ENCODE measurements at regions not wholly inside any gene's neighbourhood (a gene's known extent, or its start where the extent isn't known, plus 50 kb on each side); places are given as distances from the start of the nearest gene placed in this dataset.

DNA sequence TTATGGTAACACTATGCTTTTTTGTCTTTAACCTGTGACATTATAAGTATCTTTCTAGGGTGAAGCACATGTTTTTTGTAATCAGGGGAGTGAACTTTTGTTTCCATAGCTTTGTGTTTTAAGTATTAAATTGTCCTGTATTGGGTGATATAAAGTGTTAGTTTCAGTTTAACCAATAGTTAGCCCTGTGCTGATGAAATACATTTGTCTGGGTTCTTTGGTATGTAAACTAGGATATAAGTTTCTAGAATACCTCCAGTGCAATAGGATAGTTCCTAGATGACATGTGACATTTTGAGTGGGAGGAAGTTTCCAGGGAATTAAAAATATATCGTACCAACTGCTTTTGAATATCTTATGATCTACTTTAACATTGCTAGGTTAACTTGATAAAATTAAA is 611.0 kb upstream of the MARCKS start:
- TF ChIP-seq, protein P1, sequence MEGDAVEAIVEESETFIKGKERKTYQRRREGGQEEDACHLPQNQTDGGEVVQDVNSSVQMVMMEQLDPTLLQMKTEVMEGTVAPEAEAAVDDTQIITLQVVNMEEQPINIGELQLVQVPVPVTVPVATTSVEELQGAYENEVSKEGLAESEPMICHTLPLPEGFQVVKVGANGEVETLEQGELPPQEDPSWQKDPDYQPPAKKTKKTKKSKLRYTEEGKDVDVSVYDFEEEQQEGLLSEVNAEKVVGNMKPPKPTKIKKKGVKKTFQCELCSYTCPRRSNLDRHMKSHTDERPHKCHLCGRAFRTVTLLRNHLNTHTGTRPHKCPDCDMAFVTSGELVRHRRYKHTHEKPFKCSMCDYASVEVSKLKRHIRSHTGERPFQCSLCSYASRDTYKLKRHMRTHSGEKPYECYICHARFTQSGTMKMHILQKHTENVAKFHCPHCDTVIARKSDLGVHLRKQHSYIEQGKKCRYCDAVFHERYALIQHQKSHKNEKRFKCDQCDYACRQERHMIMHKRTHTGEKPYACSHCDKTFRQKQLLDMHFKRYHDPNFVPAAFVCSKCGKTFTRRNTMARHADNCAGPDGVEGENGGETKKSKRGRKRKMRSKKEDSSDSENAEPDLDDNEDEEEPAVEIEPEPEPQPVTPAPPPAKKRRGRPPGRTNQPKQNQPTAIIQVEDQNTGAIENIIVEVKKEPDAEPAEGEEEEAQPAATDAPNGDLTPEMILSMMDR (IDR thresholded peaks at IDR 0.05): no peak
- TF ChIP-seq POLR2AphosphoS5 (IDR thresholded peaks at IDR 0.05; ENCODE audit: low read depth, low read length) (no peak), RFX5 (IDR thresholded peaks at IDR 0.05; ENCODE audit: low read length) (no peak), YY1 (IDR thresholded peaks at IDR 0.05; ENCODE audit: low read depth) (no peak)
- TF ChIP-seq, protein P2, sequence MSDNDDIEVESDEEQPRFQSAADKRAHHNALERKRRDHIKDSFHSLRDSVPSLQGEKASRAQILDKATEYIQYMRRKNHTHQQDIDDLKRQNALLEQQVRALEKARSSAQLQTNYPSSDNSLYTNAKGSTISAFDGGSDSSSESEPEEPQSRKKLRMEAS (IDR thresholded peaks at IDR 0.05; ENCODE audit: low read depth): no peak

All from SK-N-SH (cell line).